ENCODE measurements at regions not wholly inside any gene's neighbourhood (a gene's known extent, or its start where the extent isn't known, plus 50 kb on each side); places are given as distances from the start of the nearest gene placed in this dataset.

DNA sequence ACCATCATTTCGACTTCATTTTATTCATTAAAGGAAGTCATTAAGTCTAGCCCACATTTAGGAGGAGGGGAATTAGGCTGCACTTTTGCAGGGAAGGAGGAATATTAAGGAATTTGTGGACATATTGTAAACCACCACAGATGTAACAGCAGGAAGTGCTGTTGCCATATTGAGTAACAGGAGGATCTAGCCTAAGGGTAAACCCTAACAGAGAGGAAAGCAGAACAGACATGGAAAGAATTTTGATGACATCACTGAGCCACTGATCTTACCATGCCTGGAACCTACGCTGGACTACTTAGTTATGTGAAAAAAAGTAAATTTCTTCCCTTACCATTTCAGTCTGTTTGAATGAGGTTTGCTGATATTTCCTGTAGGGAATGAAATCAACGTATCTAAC is 100.7 kb upstream of the ATF7IP start (continued):
- TF ChIP-seq POLR2AphosphoS5 (IDR thresholded peaks at IDR 0.05; ENCODE audit: low read depth): no peak
- no peak for TF ChIP-seq JUNB (IDR thresholded peaks at IDR 0.05; ENCODE audit: unreplicated experiment)
- no peak for TF ChIP-seq CREB1 (CRISPR knock-in tag; IDR thresholded peaks at IDR 0.05; ENCODE audit: low read depth)
- no peak for TF ChIP-seq EZH2 (IDR thresholded peaks at IDR 0.05; ENCODE audit: low read depth, unreplicated experiment)
- no peak for TF ChIP-seq STAT1 (IDR thresholded peaks at IDR 0.05; ENCODE audit: unreplicated experiment)
- no peak for TF ChIP-seq NANOG (IDR thresholded peaks at IDR 0.05; ENCODE audit: borderline replicate concordance)

DNA sequence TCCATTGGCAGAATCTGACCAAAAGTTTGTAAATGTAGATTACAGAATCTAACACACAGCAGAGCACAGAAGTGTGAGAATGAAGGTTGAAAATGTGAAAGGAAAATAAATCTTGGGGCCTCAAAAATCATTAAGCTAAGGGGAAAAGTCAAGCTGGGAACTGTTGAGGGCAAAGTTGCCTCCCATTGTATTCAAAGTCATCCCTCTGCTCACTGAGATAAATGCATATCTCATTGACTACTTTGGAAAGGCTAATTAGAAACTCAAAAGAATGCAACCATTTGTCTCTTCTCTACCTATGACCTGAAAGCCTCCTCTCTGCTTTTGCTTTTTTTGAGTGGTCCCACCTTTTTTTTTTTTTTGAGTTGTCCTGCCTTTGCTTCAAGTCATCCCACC is 97.4 kb upstream of the ATF7IP start:
- no peaks in the 10 kb centered on the region for H3K9me2 ChIP-seq (ENCODE audit: insufficient read depth)
- ATAC-seq (peak; percentile 19; the same call in 2 of the 3 replicates), DNase-seq (ENCODE audit: low spot score) (no peak)
- peaks cover 5% of the 10 kb centered on the region for H3K27me3 Mint-ChIP-seq (ENCODE audit: insufficient read depth, low read depth, poor library complexity)
- H3K79me2 ChIP-seq (replicated peaks; ENCODE audit: insufficient read depth): no peaks in the 10 kb centered on the region
- H3K9me3 Mint-ChIP-seq: peaks cover 25% of the 10 kb centered on the region
- TF ChIP-seq EZH2 (IDR thresholded peaks at IDR 0.05; ENCODE audit: low read depth, unreplicated experiment) (no peak), ZNF331 (CRISPR knock-in tag; IDR thresholded peaks at IDR 0.05; ENCODE audit: low read depth) (no peak), ZNF114 (CRISPR knock-in tag; IDR thresholded peaks at IDR 0.05) (no peak), CREB1 (CRISPR knock-in tag; IDR thresholded peaks at IDR 0.05; ENCODE audit: low read depth) (no peak), STAT1 (IDR thresholded peaks at IDR 0.05; ENCODE audit: unreplicated experiment) (no peak), NANOG (IDR thresholded peaks at IDR 0.05; ENCODE audit: borderline replicate concordance) (no peak), JUNB (IDR thresholded peaks at IDR 0.05; ENCODE audit: unreplicated experiment) (no peak)
- TF ChIP-seq, protein P1, sequence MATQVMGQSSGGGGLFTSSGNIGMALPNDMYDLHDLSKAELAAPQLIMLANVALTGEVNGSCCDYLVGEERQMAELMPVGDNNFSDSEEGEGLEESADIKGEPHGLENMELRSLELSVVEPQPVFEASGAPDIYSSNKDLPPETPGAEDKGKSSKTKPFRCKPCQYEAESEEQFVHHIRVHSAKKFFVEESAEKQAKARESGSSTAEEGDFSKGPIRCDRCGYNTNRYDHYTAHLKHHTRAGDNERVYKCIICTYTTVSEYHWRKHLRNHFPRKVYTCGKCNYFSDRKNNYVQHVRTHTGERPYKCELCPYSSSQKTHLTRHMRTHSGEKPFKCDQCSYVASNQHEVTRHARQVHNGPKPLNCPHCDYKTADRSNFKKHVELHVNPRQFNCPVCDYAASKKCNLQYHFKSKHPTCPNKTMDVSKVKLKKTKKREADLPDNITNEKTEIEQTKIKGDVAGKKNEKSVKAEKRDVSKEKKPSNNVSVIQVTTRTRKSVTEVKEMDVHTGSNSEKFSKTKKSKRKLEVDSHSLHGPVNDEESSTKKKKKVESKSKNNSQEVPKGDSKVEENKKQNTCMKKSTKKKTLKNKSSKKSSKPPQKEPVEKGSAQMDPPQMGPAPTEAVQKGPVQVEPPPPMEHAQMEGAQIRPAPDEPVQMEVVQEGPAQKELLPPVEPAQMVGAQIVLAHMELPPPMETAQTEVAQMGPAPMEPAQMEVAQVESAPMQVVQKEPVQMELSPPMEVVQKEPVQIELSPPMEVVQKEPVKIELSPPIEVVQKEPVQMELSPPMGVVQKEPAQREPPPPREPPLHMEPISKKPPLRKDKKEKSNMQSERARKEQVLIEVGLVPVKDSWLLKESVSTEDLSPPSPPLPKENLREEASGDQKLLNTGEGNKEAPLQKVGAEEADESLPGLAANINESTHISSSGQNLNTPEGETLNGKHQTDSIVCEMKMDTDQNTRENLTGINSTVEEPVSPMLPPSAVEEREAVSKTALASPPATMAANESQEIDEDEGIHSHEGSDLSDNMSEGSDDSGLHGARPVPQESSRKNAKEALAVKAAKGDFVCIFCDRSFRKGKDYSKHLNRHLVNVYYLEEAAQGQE (IDR thresholded peaks at IDR 0.05; ENCODE audit: unreplicated experiment): no peak
- TF ChIP-seq, protein P2, sequence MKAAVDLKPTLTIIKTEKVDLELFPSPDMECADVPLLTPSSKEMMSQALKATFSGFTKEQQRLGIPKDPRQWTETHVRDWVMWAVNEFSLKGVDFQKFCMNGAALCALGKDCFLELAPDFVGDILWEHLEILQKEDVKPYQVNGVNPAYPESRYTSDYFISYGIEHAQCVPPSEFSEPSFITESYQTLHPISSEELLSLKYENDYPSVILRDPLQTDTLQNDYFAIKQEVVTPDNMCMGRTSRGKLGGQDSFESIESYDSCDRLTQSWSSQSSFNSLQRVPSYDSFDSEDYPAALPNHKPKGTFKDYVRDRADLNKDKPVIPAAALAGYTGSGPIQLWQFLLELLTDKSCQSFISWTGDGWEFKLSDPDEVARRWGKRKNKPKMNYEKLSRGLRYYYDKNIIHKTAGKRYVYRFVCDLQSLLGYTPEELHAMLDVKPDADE (IDR thresholded peaks at IDR 0.05): no peak
- TF ChIP-seq, protein P3, sequence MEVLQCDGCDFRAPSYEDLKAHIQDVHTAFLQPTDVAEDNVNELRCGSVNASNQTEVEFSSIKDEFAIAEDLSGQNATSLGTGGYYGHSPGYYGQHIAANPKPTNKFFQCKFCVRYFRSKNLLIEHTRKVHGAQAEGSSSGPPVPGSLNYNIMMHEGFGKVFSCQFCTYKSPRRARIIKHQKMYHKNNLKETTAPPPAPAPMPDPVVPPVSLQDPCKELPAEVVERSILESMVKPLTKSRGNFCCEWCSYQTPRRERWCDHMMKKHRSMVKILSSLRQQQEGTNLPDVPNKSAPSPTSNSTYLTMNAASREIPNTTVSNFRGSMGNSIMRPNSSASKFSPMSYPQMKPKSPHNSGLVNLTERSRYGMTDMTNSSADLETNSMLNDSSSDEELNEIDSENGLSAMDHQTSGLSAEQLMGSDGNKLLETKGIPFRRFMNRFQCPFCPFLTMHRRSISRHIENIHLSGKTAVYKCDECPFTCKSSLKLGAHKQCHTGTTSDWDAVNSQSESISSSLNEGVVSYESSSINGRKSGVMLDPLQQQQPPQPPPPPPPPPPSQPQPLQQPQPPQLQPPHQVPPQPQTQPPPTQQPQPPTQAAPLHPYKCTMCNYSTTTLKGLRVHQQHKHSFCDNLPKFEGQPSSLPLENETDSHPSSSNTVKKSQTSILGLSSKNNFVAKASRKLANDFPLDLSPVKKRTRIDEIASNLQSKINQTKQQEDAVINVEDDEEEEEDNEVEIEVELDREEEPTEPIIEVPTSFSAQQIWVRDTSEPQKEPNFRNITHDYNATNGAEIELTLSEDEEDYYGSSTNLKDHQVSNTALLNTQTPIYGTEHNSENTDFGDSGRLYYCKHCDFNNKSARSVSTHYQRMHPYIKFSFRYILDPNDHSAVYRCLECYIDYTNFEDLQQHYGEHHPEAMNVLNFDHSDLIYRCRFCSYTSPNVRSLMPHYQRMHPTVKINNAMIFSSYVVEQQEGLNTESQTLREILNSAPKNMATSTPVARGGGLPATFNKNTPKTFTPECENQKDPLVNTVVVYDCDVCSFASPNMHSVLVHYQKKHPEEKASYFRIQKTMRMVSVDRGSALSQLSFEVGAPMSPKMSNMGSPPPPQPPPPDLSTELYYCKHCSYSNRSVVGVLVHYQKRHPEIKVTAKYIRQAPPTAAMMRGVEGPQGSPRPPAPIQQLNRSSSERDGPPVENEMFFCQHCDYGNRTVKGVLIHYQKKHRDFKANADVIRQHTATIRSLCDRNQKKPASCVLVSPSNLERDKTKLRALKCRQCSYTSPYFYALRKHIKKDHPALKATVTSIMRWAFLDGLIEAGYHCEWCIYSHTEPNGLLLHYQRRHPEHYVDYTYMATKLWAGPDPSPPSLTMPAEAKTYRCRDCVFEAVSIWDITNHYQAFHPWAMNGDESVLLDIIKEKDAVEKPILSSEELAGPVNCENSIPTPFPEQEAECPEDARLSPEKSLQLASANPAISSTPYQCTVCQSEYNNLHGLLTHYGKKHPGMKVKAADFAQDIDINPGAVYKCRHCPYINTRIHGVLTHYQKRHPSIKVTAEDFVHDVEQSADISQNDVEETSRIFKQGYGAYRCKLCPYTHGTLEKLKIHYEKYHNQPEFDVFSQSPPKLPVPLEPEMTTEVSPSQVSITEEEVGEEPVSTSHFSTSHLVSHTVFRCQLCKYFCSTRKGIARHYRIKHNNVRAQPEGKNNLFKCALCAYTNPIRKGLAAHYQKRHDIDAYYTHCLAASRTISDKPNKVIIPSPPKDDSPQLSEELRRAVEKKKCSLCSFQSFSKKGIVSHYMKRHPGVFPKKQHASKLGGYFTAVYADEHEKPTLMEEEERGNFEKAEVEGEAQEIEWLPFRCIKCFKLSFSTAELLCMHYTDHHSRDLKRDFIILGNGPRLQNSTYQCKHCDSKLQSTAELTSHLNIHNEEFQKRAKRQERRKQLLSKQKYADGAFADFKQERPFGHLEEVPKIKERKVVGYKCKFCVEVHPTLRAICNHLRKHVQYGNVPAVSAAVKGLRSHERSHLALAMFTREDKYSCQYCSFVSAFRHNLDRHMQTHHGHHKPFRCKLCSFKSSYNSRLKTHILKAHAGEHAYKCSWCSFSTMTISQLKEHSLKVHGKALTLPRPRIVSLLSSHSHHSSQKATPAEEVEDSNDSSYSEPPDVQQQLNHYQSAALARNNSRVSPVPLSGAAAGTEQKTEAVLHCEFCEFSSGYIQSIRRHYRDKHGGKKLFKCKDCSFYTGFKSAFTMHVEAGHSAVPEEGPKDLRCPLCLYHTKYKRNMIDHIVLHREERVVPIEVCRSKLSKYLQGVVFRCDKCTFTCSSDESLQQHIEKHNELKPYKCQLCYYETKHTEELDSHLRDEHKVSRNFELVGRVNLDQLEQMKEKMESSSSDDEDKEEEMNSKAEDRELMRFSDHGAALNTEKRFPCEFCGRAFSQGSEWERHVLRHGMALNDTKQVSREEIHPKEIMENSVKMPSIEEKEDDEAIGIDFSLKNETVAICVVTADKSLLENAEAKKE (CRISPR knock-in tag; IDR thresholded peaks at IDR 0.05): no peak
- TF ChIP-seq, protein P4, sequence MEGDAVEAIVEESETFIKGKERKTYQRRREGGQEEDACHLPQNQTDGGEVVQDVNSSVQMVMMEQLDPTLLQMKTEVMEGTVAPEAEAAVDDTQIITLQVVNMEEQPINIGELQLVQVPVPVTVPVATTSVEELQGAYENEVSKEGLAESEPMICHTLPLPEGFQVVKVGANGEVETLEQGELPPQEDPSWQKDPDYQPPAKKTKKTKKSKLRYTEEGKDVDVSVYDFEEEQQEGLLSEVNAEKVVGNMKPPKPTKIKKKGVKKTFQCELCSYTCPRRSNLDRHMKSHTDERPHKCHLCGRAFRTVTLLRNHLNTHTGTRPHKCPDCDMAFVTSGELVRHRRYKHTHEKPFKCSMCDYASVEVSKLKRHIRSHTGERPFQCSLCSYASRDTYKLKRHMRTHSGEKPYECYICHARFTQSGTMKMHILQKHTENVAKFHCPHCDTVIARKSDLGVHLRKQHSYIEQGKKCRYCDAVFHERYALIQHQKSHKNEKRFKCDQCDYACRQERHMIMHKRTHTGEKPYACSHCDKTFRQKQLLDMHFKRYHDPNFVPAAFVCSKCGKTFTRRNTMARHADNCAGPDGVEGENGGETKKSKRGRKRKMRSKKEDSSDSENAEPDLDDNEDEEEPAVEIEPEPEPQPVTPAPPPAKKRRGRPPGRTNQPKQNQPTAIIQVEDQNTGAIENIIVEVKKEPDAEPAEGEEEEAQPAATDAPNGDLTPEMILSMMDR (conservative IDR thresholded peaks at IDR 0.05; ENCODE audit: low read depth in 2 of 2): no peak
- H3K4me1 ChIP-seq (ENCODE audit: insufficient read depth): peaks cover 11% of the 10 kb centered on the region
- peak overlapping the region; percentile 56 for H3K4me2 ChIP-seq
- no peaks in the 10 kb centered on the region for H3F3A ChIP-seq (replicated peaks; ENCODE audit: low read depth)
- peaks cover 13% of the 10 kb centered on the region for H3K4me1 Mint-ChIP-seq
- peak overlapping the region; percentile 20; the same call in 1 of the 2 replicates for H3K27ac ChIP-seq (ENCODE audit: low read depth)
- no peak overlapping the region for H3K4me3 Mint-ChIP-seq
- H3K36me3 ChIP-seq (ENCODE audit: insufficient read depth): no peaks in the 10 kb centered on the region
- H4K20me1 ChIP-seq (replicated peaks; ENCODE audit: insufficient read depth): no peaks in the 10 kb centered on the region
- peaks cover 25% of the 10 kb centered on the region for H3K36me3 Mint-ChIP-seq (ENCODE audit: low read depth)
- no peak overlapping the region for H2AFZ ChIP-seq
- no peaks in the 10 kb centered on the region for H3K27me3 ChIP-seq (ENCODE audit: insufficient read depth)
- no peak overlapping the region for H3K4me3 ChIP-seq
- H3K27ac Mint-ChIP-seq: 0 out of 2 replicates have a peak overlapping the region, but pooled peaks have one; percentile 0

All from GM23338 (cell line).